Stimulated activated CD4-positive, alpha-beta T cell treated with anti-CD3 and anti-CD28 coated beads, Interleukin-1b, Interleukin-23, amount 100 ng/mL, for 24 hours (primary cell): ENCODE measurements at regions not wholly inside any gene's neighbourhood (a gene's known extent, or its start where the extent isn't known, plus 50 kb on each side); places are given as distances from the start of the nearest gene placed in this dataset.

Source experiments
- DNase-seq, 4 experiments: peaks; one replicate each; pipeline ENCODE4 v3.0.0-alpha.2; 2020; ENCODE audit warnings: low read depth in 4 of 4, low spot score in 1 of 4

- no peak for DNase-seq
These were observed 153.9 kb upstream of the NFIB start for GRCh38 chr9:14467675-14468374.

- DNase-seq, result no peak
These were observed 152.9 kb upstream of the NFIB start for GRCh38 chr9:14466828-14467227.

- DNase-seq, result no peak
These were observed 152.5 kb upstream of the NFIB start for GRCh38 chr9:14466429-14466818.

- no peak for DNase-seq
These were observed 149.0 kb upstream of the NFIB start for GRCh38 chr9:14462950-14463349.

- no peak for DNase-seq
These were observed 141.3 kb upstream of the NFIB start for GRCh38 chr9:14455243-14455642.

GRCh38 chr9:14453286-14453685 lies 139.3 kb upstream of the NFIB start:
- DNase-seq, result no peak

- DNase-seq, result no peak
These were observed 138.6 kb upstream of the NFIB start for GRCh38 chr9:14452539-14452938.

- no peak for DNase-seq
These were observed 138.0 kb upstream of the NFIB start for GRCh38 chr9:14451949-14452348.

GRCh38 chr9:14447103-14447502 lies 133.2 kb upstream of the NFIB start:
- no peak for DNase-seq

- no peak for DNase-seq
These were observed 132.0 kb upstream of the NFIB start for GRCh38 chr9:14445946-14446345.

GRCh38 chr9:14442956-14443355 lies 129.0 kb upstream of the NFIB start:
- DNase-seq, result no peak

GRCh38 chr9:14441976-14442651 lies 128.2 kb upstream of the NFIB start:
- no peak for DNase-seq

- DNase-seq, result no peak
These were observed 127.2 kb upstream of the NFIB start for GRCh38 chr9:14441115-14441514.

- DNase-seq, result no peak
These were observed 126.1 kb upstream of the NFIB start for GRCh38 chr9:14440062-14440461.

- no peak for DNase-seq
These were observed 125.6 kb upstream of the NFIB start for GRCh38 chr9:14439555-14439954.

GRCh38 chr9:14438232-14439021 lies 124.5 kb upstream of the NFIB start:
- no peak for DNase-seq

GRCh38 chr9:14437354-14438231 lies 123.7 kb upstream of the NFIB start:
- DNase-seq, result no peak

- DNase-seq, result no peak
These were observed 121.9 kb upstream of the NFIB start for GRCh38 chr9:14435871-14436270.

- DNase-seq, result no peak
These were observed 121.2 kb upstream of the NFIB start for GRCh38 chr9:14434971-14435718.

GRCh38 chr9:14434158-14434504 lies 120.2 kb upstream of the NFIB start:
- DNase-seq, result no peak
